Mesodermal cell (in vitro differentiated cells): ENCODE measurements at regions not wholly inside any gene's neighbourhood (a gene's known extent, or its start where the extent isn't known, plus 50 kb on each side); places are given as distances from the start of the nearest gene placed in this dataset.
"Not testable (repeated sequence)": the region's sequence is repeated elsewhere in the genome, so short reads cannot be mapped to it uniquely, and the experiment has no call there.

Experiments used
- H3K27ac ChIP-seq: 2 replicates; pipeline ENCODE4 v1.7.0; 2013; ENCODE audit warnings: mild to moderate bottlenecking, low read depth, low read length, moderate library complexity; ENCODE audit not compliant: severe bottlenecking
- H3K36me3 ChIP-seq: 2 replicates; pipeline ENCODE4 v1.7.1; 2013; ENCODE audit warnings: mild to moderate bottlenecking, low read length, moderate library complexity; ENCODE audit not compliant: control insufficient read depth, insufficient read depth
- H3K4me1 ChIP-seq: one replicate; pipeline ENCODE4 v1.7.1; 2013; ENCODE audit warnings: mild to moderate bottlenecking, low read length; ENCODE audit not compliant: insufficient read depth, control insufficient read depth, poor library complexity, severe bottlenecking
- H3K4me3 ChIP-seq: 2 replicates; pipeline ENCODE4 v1.7.0; 2013; ENCODE audit warnings: low read length, control low read depth, mild to moderate bottlenecking; ENCODE audit not compliant: insufficient read depth, poor library complexity, severe bottlenecking; ENCODE audit errors: extremely low read depth
- H3K9me3 ChIP-seq: 2 replicates; pipeline ENCODE4 v1.7.1; 2013; ENCODE audit warnings: mild to moderate bottlenecking, low read length, moderate library complexity; ENCODE audit not compliant: control insufficient read depth
- WGBS, 2 experiments: methylation state at CpG; one replicate each; pipeline ENCODE4 v1.1.5; 2013; ENCODE audit warnings: missing lambda C conversion rate in 2 of 2; ENCODE audit not compliant: insufficient coverage in 2 of 2; 5-methylcytosine and 5-hydroxymethylcytosine counted together

GRCh38 chr21:41571938-41572510 is 64.1 kb upstream of the TMPRSS2 start:
- Histone ChIP-seq H3K9me3 (peaks cover 3% of the 10 kb centered on the region), H3K4me1 (no peaks in the 10 kb centered on the region), H3K27ac (no peak overlapping the region), H3K36me3 (no peaks in the 10 kb centered on the region), H3K4me3 (no peak overlapping the region)

GRCh38 chr21:41570791-41571355 is 62.9 kb upstream of the TMPRSS2 start:
- Histone ChIP-seq H3K27ac (no peak overlapping the region), H3K4me3 (no peak overlapping the region), H3K36me3 (no peaks in the 10 kb centered on the region), H3K4me1 (no peaks in the 10 kb centered on the region), H3K9me3 (no peaks in the 10 kb centered on the region)
- WGBS, 2 experiments, result 77 to 83% methylated on average over 3 to 4 of the region's 7 CpGs

- Histone ChIP-seq H3K36me3 (no peaks in the 10 kb centered on the region), H3K27ac (no peak overlapping the region), H3K4me1 (no peaks in the 10 kb centered on the region), H3K9me3 (no peaks in the 10 kb centered on the region), H3K4me3 (no peak overlapping the region)
- WGBS, 2 experiments, result 83 to 92% methylated on average over 11 to 12 of the region's 14 CpGs
These were observed 60.8 kb upstream of the TMPRSS2 start for GRCh38 chr21:41568606-41569385.

GRCh38 chr21:41567901-41568510 is 60.0 kb upstream of the TMPRSS2 start:
- Histone ChIP-seq H3K4me3 (no peak overlapping the region), H3K9me3 (no peaks in the 10 kb centered on the region), H3K4me1 (no peaks in the 10 kb centered on the region), H3K36me3 (no peaks in the 10 kb centered on the region), H3K27ac (no peak overlapping the region)
- 85 to 89% methylated on average over 22 to 25 of the region's 25 CpGs for WGBS, 2 experiments

GRCh38 chr21:41567237-41567636 is 59.3 kb upstream of the TMPRSS2 start:
- not testable (repeated sequence) for H3K4me3 ChIP-seq, H3K27ac ChIP-seq, H3K36me3 ChIP-seq, H3K9me3 ChIP-seq, H3K4me1 ChIP-seq
- WGBS, 2 experiments, result 43 to 67% methylated on average over 1 to 2 of the region's 2 CpGs

- Histone ChIP-seq H3K4me1 (no peaks in the 10 kb centered on the region), H3K27ac (no peak overlapping the region), H3K9me3 (no peaks in the 10 kb centered on the region), H3K36me3 (no peaks in the 10 kb centered on the region), H3K4me3 (no peak overlapping the region)
- 76 to 79% methylated on average over 2 to 3 of the region's 3 CpGs for WGBS, 2 experiments
These were observed 58.6 kb upstream of the TMPRSS2 start for GRCh38 chr21:41566500-41567014.

- Histone ChIP-seq H3K9me3 (no peaks in the 10 kb centered on the region), H3K4me1 (no peaks in the 10 kb centered on the region), H3K4me3 (no peak overlapping the region), H3K27ac (no peak overlapping the region), H3K36me3 (no peaks in the 10 kb centered on the region)
- 95 to 100% methylated on average over 5 of the region's 11 CpGs for WGBS, 2 experiments
These were observed 57.6 kb upstream of the TMPRSS2 start for GRCh38 chr21:41565550-41565949.

- no peaks in the 10 kb centered on the region for H3K4me1 ChIP-seq
- no peaks in the 10 kb centered on the region for H3K9me3 ChIP-seq
- no peak overlapping the region for H3K4me3 ChIP-seq
- no peaks in the 10 kb centered on the region for H3K36me3 ChIP-seq
- H3K27ac ChIP-seq, result no peak overlapping the region
- 88 to 91% methylated on average over 10 of the region's 10 CpGs for WGBS, 2 experiments
These were observed 56.9 kb upstream of the TMPRSS2 start for GRCh38 chr21:41564871-41565274.

- Histone ChIP-seq H3K4me3 (no peak overlapping the region), H3K27ac (no peak overlapping the region), H3K9me3 (no peaks in the 10 kb centered on the region), H3K36me3 (no peaks in the 10 kb centered on the region), H3K4me1 (no peaks in the 10 kb centered on the region)
- WGBS, 2 experiments, result 89 to 91% methylated on average over 25 of the region's 26 CpGs
These were observed 54.4 kb upstream of the TMPRSS2 start for GRCh38 chr21:41562101-41563000.

- H3K27ac ChIP-seq, result no peak overlapping the region
- H3K4me3 ChIP-seq, result no peak overlapping the region
These were observed 53.7 kb upstream of the TMPRSS2 start for GRCh38 chr21:41561701-41562100.

More at GRCh38 chr21:41561701-41562100, 53.7 kb upstream of the TMPRSS2 start:
- Histone ChIP-seq H3K4me1 (no peaks in the 10 kb centered on the region), H3K9me3 (no peaks in the 10 kb centered on the region), H3K36me3 (no peaks in the 10 kb centered on the region)
- 86 to 100% methylated on average over 2 of the region's 4 CpGs for WGBS, 2 experiments
